ENCODE measurements at regions not wholly inside any gene's neighbourhood (a gene's known extent, or its start where the extent isn't known, plus 50 kb on each side); places are given as distances from the start of the nearest gene placed in this dataset.
"Not testable (repeated sequence)": the region's sequence is repeated elsewhere in the genome, so short reads cannot be mapped to it uniquely, and the experiment has no call there.

GRCh38 chr6:120395784-120396183 lies 938.5 kb downstream of the TBC1D32 start:
- H3K27ac Mint-ChIP-seq = no peak overlapping the region
- H3K4me1 Mint-ChIP-seq (ENCODE audit: low read depth) = no peaks in the 10 kb centered on the region
- DNase-seq = no peak
- H3K4me3 Mint-ChIP-seq = no peak overlapping the region
- no peaks in the 10 kb centered on the region for H3K27me3 Mint-ChIP-seq
- no peaks in the 10 kb centered on the region for H3K36me3 Mint-ChIP-seq (ENCODE audit: low read depth)
- H3K9me3 Mint-ChIP-seq = peaks cover 9% of the 10 kb centered on the region

- no peak for DNase-seq
- Mint-ChIP-seq H3K27ac (no peak overlapping the region), H3K27me3 (no peaks in the 10 kb centered on the region), H3K9me3 (peaks cover 6% of the 10 kb centered on the region), H3K4me3 (no peak overlapping the region), H3K4me1 (ENCODE audit: low read depth) (no peaks in the 10 kb centered on the region), H3K36me3 (ENCODE audit: low read depth) (no peaks in the 10 kb centered on the region)
Measured at GRCh38 chr6:120395330-120395729, 939.0 kb downstream of the TBC1D32 start.

GRCh38 chr6:120392941-120393340 lies 941.3 kb downstream of the TBC1D32 start:
- Mint-ChIP-seq H3K27me3 (no peaks in the 10 kb centered on the region), H3K9me3 (no peaks in the 10 kb centered on the region), H3K4me3 (no peak overlapping the region), H3K36me3 (ENCODE audit: low read depth) (no peaks in the 10 kb centered on the region), H3K27ac (no peak overlapping the region), H3K4me1 (ENCODE audit: low read depth) (no peaks in the 10 kb centered on the region)
- DNase-seq = no peak

- DNase-seq = no peak
- Mint-ChIP-seq H3K9me3 (no peaks in the 10 kb centered on the region), H3K27ac (no peak overlapping the region), H3K4me3 (no peak overlapping the region), H3K27me3 (no peaks in the 10 kb centered on the region), H3K36me3 (ENCODE audit: low read depth) (no peaks in the 10 kb centered on the region), H3K4me1 (ENCODE audit: low read depth) (no peaks in the 10 kb centered on the region)
Measured at GRCh38 chr6:120384671-120385070, 949.6 kb downstream of the TBC1D32 start.

GRCh38 chr6:120383681-120384080 lies 950.6 kb downstream of the TBC1D32 start:
- H3K27ac Mint-ChIP-seq = no peak overlapping the region
- H3K27me3 Mint-ChIP-seq = no peaks in the 10 kb centered on the region
- H3K9me3 Mint-ChIP-seq = no peaks in the 10 kb centered on the region
- H3K4me1 Mint-ChIP-seq (ENCODE audit: low read depth) = no peaks in the 10 kb centered on the region
- H3K36me3 Mint-ChIP-seq (ENCODE audit: low read depth) = no peaks in the 10 kb centered on the region
- DNase-seq = no peak
- no peak overlapping the region for H3K4me3 Mint-ChIP-seq

GRCh38 chr6:120378582-120379220 lies 955.6 kb downstream of the TBC1D32 start:
- no peak overlapping the region for H3K4me3 Mint-ChIP-seq
- H3K9me3 Mint-ChIP-seq = no peaks in the 10 kb centered on the region
- no peaks in the 10 kb centered on the region for H3K4me1 Mint-ChIP-seq (ENCODE audit: low read depth)
- no peaks in the 10 kb centered on the region for H3K27me3 Mint-ChIP-seq
- DNase-seq = no peak
- H3K36me3 Mint-ChIP-seq (ENCODE audit: low read depth) = no peaks in the 10 kb centered on the region
- H3K27ac Mint-ChIP-seq = no peak overlapping the region

GRCh38 chr6:120373185-120373584 lies 961.1 kb downstream of the TBC1D32 start:
- H3K27ac Mint-ChIP-seq = no peak overlapping the region
- H3K27me3 Mint-ChIP-seq = no peaks in the 10 kb centered on the region
- no peaks in the 10 kb centered on the region for H3K9me3 Mint-ChIP-seq

GRCh38 chr6:120363429-120363828 lies 970.9 kb downstream of the TBC1D32 start:
- Mint-ChIP-seq H3K9me3 (peaks cover 11% of the 10 kb centered on the region), H3K27me3 (no peaks in the 10 kb centered on the region), H3K4me1 (ENCODE audit: low read depth) (no peaks in the 10 kb centered on the region), H3K4me3 (no peak overlapping the region), H3K27ac (no peak overlapping the region), H3K36me3 (ENCODE audit: low read depth) (no peaks in the 10 kb centered on the region)
- no peak for DNase-seq

More at GRCh38 chr6:120373185-120373584, 961.1 kb downstream of the TBC1D32 start:
- DNase-seq = no peak
- Mint-ChIP-seq H3K36me3 (ENCODE audit: low read depth) (no peaks in the 10 kb centered on the region), H3K4me1 (ENCODE audit: low read depth) (no peaks in the 10 kb centered on the region), H3K4me3 (no peak overlapping the region)

- not testable (repeated sequence) for DNase-seq; H3K4me1 Mint-ChIP-seq (ENCODE audit: low read depth); H3K27me3 Mint-ChIP-seq; H3K4me3 Mint-ChIP-seq; H3K27ac Mint-ChIP-seq; H3K36me3 Mint-ChIP-seq (ENCODE audit: low read depth)
- H3K9me3 Mint-ChIP-seq = peaks cover 20% of the 10 kb centered on the region
Measured at GRCh38 chr6:120358535-120358934, 975.7 kb downstream of the TBC1D32 start.

GRCh38 chr6:120357447-120357846 lies 976.8 kb downstream of the TBC1D32 start:
- H3K36me3 Mint-ChIP-seq (ENCODE audit: low read depth) = no peaks in the 10 kb centered on the region
- H3K27me3 Mint-ChIP-seq = no peaks in the 10 kb centered on the region
- no peak overlapping the region for H3K27ac Mint-ChIP-seq
- no peak overlapping the region for H3K4me3 Mint-ChIP-seq
- peaks cover 20% of the 10 kb centered on the region for H3K9me3 Mint-ChIP-seq
- H3K4me1 Mint-ChIP-seq (ENCODE audit: low read depth) = no peaks in the 10 kb centered on the region
- no peak for DNase-seq

GRCh38 chr6:120355822-120356221 lies 978.5 kb downstream of the TBC1D32 start:
- Mint-ChIP-seq H3K36me3 (ENCODE audit: low read depth) (no peaks in the 10 kb centered on the region), H3K9me3 (peaks cover 22% of the 10 kb centered on the region), H3K27me3 (no peaks in the 10 kb centered on the region), H3K4me3 (no peak overlapping the region), H3K27ac (no peak overlapping the region), H3K4me1 (ENCODE audit: low read depth) (no peaks in the 10 kb centered on the region)
- DNase-seq = no peak

GRCh38 chr6:120354452-120355098 lies 979.7 kb downstream of the TBC1D32 start:
- Mint-ChIP-seq H3K27me3 (no peaks in the 10 kb centered on the region), H3K9me3 (peaks cover 16% of the 10 kb centered on the region), H3K36me3 (ENCODE audit: low read depth) (no peaks in the 10 kb centered on the region), H3K4me3 (no peak overlapping the region), H3K4me1 (ENCODE audit: low read depth) (no peaks in the 10 kb centered on the region), H3K27ac (no peak overlapping the region)
- no peak for DNase-seq

- Mint-ChIP-seq H3K27ac (no peak overlapping the region), H3K4me3 (no peak overlapping the region), H3K27me3 (no peaks in the 10 kb centered on the region), H3K36me3 (ENCODE audit: low read depth) (no peaks in the 10 kb centered on the region), H3K4me1 (ENCODE audit: low read depth) (no peaks in the 10 kb centered on the region), H3K9me3 (peaks cover 3% of the 10 kb centered on the region)
- no peak for DNase-seq
Measured at GRCh38 chr6:120352491-120352890, 981.8 kb downstream of the TBC1D32 start.

GRCh38 chr6:120348926-120349325 lies 985.4 kb downstream of the TBC1D32 start:
- H3K4me1 Mint-ChIP-seq (ENCODE audit: low read depth) = no peaks in the 10 kb centered on the region
- DNase-seq = no peak
- no peaks in the 10 kb centered on the region for H3K27me3 Mint-ChIP-seq
- no peak overlapping the region for H3K27ac Mint-ChIP-seq
- peaks cover 2% of the 10 kb centered on the region for H3K9me3 Mint-ChIP-seq
- no peak overlapping the region for H3K4me3 Mint-ChIP-seq
- no peaks in the 10 kb centered on the region for H3K36me3 Mint-ChIP-seq (ENCODE audit: low read depth)

- H3K4me3 Mint-ChIP-seq = no peak overlapping the region
- no peak for DNase-seq
- no peaks in the 10 kb centered on the region for H3K36me3 Mint-ChIP-seq (ENCODE audit: low read depth)
- H3K9me3 Mint-ChIP-seq = peaks cover 5% of the 10 kb centered on the region
- no peaks in the 10 kb centered on the region for H3K4me1 Mint-ChIP-seq (ENCODE audit: low read depth)
- H3K27ac Mint-ChIP-seq = no peak overlapping the region
- H3K27me3 Mint-ChIP-seq = no peaks in the 10 kb centered on the region
Measured at GRCh38 chr6:120328521-120328920, 979.0 kb upstream of the MAN1A1 start.
